ENCODE measurements at regions not wholly inside any gene's neighbourhood (a gene's known extent, or its start where the extent isn't known, plus 50 kb on each side); places are given as distances from the start of the nearest gene placed in this dataset.
"Not testable (repeated sequence)": the region's sequence is repeated elsewhere in the genome, so short reads cannot be mapped to it uniquely, and the experiment has no call there.

GRCh38 chr5:21452449-21452848, 1400.7 kb downstream of the CDH12 start:
- H3K36me3 Mint-ChIP-seq (ENCODE audit: low read depth, unreplicated experiment): no peaks in the 10 kb centered on the region
- no peak overlapping the region for H3K4me3 Mint-ChIP-seq (ENCODE audit: unreplicated experiment)
- H3K27ac Mint-ChIP-seq (ENCODE audit: unreplicated experiment): no peak overlapping the region
- H3K4me1 Mint-ChIP-seq (ENCODE audit: unreplicated experiment): no peaks in the 10 kb centered on the region
- TF ChIP-seq CTCF (IDR thresholded peaks at IDR 0.05; ENCODE audit: unreplicated experiment): no peak
- H3K9me3 Mint-ChIP-seq (ENCODE audit: unreplicated experiment): no peaks in the 10 kb centered on the region
- no peaks in the 10 kb centered on the region for H3K27me3 Mint-ChIP-seq (ENCODE audit: unreplicated experiment)
- DNase-seq (ENCODE audit: low spot score): no peak

GRCh38 chr5:21432646-21433045, 1420.5 kb downstream of the CDH12 start:
- H3K4me1 Mint-ChIP-seq (ENCODE audit: unreplicated experiment): no peaks in the 10 kb centered on the region
- no peak overlapping the region for H3K27ac Mint-ChIP-seq (ENCODE audit: unreplicated experiment)
- no peaks in the 10 kb centered on the region for H3K9me3 Mint-ChIP-seq (ENCODE audit: unreplicated experiment)
- H3K36me3 Mint-ChIP-seq (ENCODE audit: low read depth, unreplicated experiment): no peaks in the 10 kb centered on the region
- TF ChIP-seq CTCF (IDR thresholded peaks at IDR 0.05; ENCODE audit: unreplicated experiment): no peak
- no peak for DNase-seq (ENCODE audit: low spot score)
- no peaks in the 10 kb centered on the region for H3K27me3 Mint-ChIP-seq (ENCODE audit: unreplicated experiment)
- H3K4me3 Mint-ChIP-seq (ENCODE audit: unreplicated experiment): no peak overlapping the region

- peaks cover 1% of the 10 kb centered on the region for H3K27me3 Mint-ChIP-seq (ENCODE audit: unreplicated experiment)
- no peak overlapping the region for H3K4me3 Mint-ChIP-seq (ENCODE audit: unreplicated experiment)
- no peak for DNase-seq (ENCODE audit: low spot score)
- no peaks in the 10 kb centered on the region for H3K4me1 Mint-ChIP-seq (ENCODE audit: unreplicated experiment)
- no peaks in the 10 kb centered on the region for H3K36me3 Mint-ChIP-seq (ENCODE audit: low read depth, unreplicated experiment)
- H3K27ac Mint-ChIP-seq (ENCODE audit: unreplicated experiment): no peak overlapping the region
- TF ChIP-seq CTCF (IDR thresholded peaks at IDR 0.05; ENCODE audit: unreplicated experiment): no peak
- H3K9me3 Mint-ChIP-seq (ENCODE audit: unreplicated experiment): no peaks in the 10 kb centered on the region
Observed at GRCh38 chr5:21424907-21425306, 1428.2 kb downstream of the CDH12 start.

GRCh38 chr5:21419383-21419782, 1431.4 kb upstream of the CDH18 start:
- Mint-ChIP-seq H3K9me3 (ENCODE audit: unreplicated experiment) (no peaks in the 10 kb centered on the region), H3K4me3 (ENCODE audit: unreplicated experiment) (no peak overlapping the region), H3K27ac (ENCODE audit: unreplicated experiment) (no peak overlapping the region), H3K27me3 (ENCODE audit: unreplicated experiment) (peaks cover 1% of the 10 kb centered on the region), H3K4me1 (ENCODE audit: unreplicated experiment) (no peaks in the 10 kb centered on the region), H3K36me3 (ENCODE audit: low read depth, unreplicated experiment) (no peaks in the 10 kb centered on the region)
- no peak for DNase-seq (ENCODE audit: low spot score)
- peak; percentile 35 for TF ChIP-seq CTCF (IDR thresholded peaks at IDR 0.05; ENCODE audit: unreplicated experiment)

GRCh38 chr5:21402089-21402488, 1414.1 kb upstream of the CDH18 start:
- not testable (repeated sequence) for H3K27me3 Mint-ChIP-seq (ENCODE audit: unreplicated experiment); H3K27ac Mint-ChIP-seq (ENCODE audit: unreplicated experiment); DNase-seq (ENCODE audit: low spot score); H3K36me3 Mint-ChIP-seq (ENCODE audit: low read depth, unreplicated experiment); H3K4me3 Mint-ChIP-seq (ENCODE audit: unreplicated experiment); H3K4me1 Mint-ChIP-seq (ENCODE audit: unreplicated experiment); H3K9me3 Mint-ChIP-seq (ENCODE audit: unreplicated experiment)

GRCh38 chr5:21398511-21398910, 1410.5 kb upstream of the CDH18 start:
- H3K9me3 Mint-ChIP-seq (ENCODE audit: unreplicated experiment): no peaks in the 10 kb centered on the region
- H3K27me3 Mint-ChIP-seq (ENCODE audit: unreplicated experiment): no peaks in the 10 kb centered on the region
- no peak for TF ChIP-seq CTCF (IDR thresholded peaks at IDR 0.05; ENCODE audit: unreplicated experiment)
- H3K4me3 Mint-ChIP-seq (ENCODE audit: unreplicated experiment): no peak overlapping the region
- no peaks in the 10 kb centered on the region for H3K36me3 Mint-ChIP-seq (ENCODE audit: low read depth, unreplicated experiment)
- no peak overlapping the region for H3K27ac Mint-ChIP-seq (ENCODE audit: unreplicated experiment)
- no peaks in the 10 kb centered on the region for H3K4me1 Mint-ChIP-seq (ENCODE audit: unreplicated experiment)
- no peak for DNase-seq (ENCODE audit: low spot score)
